DMS53 (cell line): ENCODE measurements at regions not wholly inside any gene's neighbourhood (a gene's known extent, or its start where the extent isn't known, plus 50 kb on each side); places are given as distances from the start of the nearest gene placed in this dataset.
A peak's percentile ranks its signal among the peaks of the same experiment; 100 is the strongest.
"Not testable (repeated sequence)": the region's sequence is repeated elsewhere in the genome, so short reads cannot be mapped to it uniquely, and the experiment has no call there.

Experiments used
- DNase-seq: peaks from one replicate; lab custom pipeline; 2025; lab: John Stamatoyannopoulos, UW

DNA sequence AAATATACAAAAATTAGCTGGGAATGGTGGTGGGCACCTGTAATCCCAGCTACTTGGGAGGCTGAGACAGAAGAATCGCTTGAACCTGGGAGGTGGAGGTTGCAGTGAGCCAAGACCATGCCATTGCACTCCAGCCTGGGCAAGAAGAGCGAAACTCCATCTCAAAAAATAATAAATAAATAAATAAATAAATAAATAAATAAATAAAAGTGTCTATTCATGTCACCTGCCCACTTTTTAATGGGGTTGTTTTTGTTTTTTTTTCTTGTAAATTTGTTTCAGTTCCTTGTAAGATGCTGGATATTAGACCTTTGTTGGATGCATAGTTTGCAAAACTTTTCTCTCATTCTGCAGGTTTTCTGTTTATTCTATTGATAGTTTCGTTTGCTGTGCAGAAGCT lies 71.9 kb upstream of the KCNAB1 start:
- DNase-seq = not testable (repeated sequence)

DNA sequence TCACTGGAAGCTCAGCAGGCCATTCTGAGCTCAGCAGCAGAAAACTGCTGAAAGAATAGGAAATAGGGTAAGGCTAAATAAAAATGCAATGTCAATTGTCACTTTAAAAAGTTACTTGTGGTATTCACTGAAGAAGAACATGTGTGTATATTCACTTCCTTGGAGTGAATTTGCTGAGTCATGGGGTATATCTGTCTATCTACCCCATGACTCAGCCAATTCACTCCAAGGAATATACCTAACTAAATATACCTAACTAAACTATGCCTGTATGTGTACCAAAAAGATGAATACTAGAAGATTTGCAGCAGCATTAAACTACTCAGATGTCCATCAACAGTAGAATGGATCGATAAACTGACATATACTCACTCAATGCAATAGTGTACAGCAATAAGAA lies 69.5 kb upstream of the KCNAB1 start:
- peak; percentile 24 for DNase-seq

DNA sequence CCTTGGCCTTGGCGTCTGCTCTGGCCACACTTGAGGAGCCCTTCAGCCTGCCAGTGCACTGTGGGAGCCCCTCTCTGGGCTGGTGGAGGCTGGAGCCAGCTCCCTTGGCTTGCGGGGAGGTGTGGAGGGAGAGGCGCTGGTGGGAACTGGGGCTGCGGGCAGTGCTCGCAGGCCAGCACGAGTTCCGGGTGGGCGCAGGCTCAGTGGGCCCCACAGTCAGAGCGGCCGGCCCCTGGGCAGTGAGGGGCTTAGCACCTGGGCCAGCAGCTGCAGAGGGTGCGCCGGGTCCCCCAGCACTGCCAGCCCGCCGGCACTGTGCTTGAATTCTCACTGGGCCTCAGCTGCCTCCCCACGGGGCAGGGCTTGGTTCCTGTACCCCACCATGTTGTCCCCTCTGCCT lies 68.7 kb upstream of the KCNAB1 start:
- DNase-seq = no peak

DNA sequence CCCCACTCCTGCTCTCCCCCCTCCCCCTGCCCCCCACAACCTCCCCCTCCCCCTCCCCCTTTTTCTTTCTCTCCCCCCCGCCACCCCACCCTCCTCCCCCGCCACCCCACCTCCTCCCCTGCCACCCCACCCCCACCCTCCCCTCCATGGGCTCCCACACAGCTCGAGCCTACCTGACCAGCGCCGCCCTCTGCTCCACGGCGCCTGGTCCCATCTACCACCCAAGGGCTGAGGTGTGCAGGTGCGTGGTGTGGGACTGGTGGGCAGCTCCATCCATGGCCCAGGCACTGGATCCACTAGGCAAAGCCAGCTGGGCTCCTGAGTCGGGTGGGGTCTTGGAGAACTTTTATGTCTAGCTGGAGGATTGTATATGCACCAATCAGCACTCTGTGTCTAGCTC lies 68.3 kb upstream of the KCNAB1 start:
- DNase-seq = no peak

DNA sequence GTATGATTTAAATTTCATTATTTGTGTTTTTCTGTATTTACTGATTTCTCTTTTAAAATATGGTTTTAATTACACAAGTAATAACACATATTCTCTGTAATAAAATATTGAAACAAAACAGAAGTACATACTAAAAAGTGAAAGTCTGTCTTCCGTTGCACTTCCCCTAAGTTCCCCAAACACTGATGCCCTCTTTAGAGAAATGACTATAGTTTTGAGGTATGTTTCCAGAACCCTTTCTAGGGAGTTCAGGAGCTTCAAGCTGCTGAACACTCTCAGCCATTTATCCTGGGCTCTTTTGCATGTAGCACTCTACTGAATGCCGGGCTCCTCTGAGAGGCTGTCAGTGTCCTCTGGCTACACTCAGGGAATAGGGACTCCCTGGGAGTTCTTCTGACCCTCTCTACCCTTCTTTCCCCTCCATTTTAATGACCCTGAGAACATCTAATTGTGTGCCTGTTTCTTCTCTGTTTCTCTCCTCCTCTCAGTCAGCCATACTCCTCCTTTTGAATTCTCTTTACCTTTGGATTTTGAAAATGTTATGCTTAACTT lies 60.4 kb upstream of the KCNAB1 start:
- DNase-seq = no peak

DNA sequence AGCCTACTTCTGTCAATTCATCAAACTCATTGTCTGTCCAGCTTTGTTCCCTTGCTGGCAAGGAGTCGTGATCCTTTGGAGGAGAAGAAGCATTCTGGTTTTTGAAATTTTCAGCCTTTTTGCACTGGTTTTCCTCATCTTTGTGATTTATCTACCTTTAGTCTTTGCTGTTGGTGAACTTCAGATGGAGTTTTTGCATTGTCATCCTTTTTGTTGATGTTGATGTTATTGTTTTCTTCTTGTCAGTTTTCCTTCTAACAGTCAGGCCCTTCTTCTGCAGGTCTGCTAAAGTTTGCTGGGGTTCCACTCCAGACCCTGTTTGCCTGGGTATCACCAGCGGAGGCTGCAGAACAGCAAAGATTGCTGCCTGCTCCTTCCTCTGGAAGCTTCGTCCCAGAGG lies 52.2 kb upstream of the KCNAB1 start:
- DNase-seq = not testable (repeated sequence)

DNA sequence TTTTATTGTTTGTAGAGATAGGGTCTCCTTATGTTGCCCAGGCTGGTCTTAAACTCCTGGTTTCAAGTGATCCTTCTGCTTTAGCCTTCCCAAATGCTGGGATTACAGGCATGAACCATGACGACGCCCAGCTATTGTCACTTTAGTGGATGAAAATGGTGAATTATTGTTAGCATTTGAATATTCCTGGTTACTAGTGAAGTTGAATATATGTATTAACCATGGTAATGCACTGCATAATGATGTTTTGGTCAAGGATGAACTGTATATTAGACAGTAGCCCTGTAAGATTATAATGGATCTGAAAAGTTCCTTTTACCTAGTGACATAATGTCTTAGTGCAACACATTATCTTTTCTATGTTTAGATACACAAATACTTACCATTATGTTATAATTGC lies 50.4 kb upstream of the KCNAB1 start:
- DNase-seq = no peak
